ENCODE measurements at regions not wholly inside any gene's neighbourhood (a gene's known extent, or its start where the extent isn't known, plus 50 kb on each side); places are given as distances from the start of the nearest gene placed in this dataset.

DNA sequence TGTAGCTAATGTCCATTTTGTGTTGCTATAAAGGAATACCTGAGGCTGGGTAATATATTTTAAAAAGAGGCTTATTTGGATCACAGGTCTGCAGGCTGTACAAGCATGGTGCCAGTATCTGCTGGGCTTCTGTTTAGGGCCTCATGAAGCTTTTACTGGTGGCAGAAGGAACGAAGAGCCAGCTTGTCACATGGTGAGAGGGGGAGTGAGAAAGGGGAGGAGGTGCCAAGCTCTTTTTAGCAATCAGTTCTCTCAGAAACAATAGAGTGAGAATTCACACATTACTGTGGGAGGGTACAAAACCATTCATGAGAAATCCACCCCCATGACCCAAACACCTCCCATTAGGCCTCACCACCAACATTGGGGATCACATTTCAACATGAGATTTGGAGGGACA lies 340.9 kb downstream of the RASEF start:
- no peak for DNase-seq
- Histone ChIP-seq H3K27me3 (ENCODE audit: low read length) (no peaks in the 10 kb centered on the region), H2AFZ (ENCODE audit: low read length) (no peak overlapping the region), H3K4me3 (ENCODE audit: low read length) (no peak overlapping the region), H3K79me2 (ENCODE audit: low read length) (no peaks in the 10 kb centered on the region), H3K9me2 (replicated peaks; ENCODE audit: insufficient read depth, low read length) (no peaks in the 10 kb centered on the region), H3K36me3 (ENCODE audit: insufficient read depth, low read length) (no peaks in the 10 kb centered on the region), H4K20me1 (ENCODE audit: insufficient read depth, low read depth, low read length) (no peaks in the 10 kb centered on the region), H3K9me3 (ENCODE audit: low read length) (peaks cover 7% of the 10 kb centered on the region; the same call in 1 of the 2 replicates), H3K4me2 (ENCODE audit: low read depth, low read length, poor library complexity, severe bottlenecking) (no peak overlapping the region), H3K9ac (ENCODE audit: low read length) (no peak overlapping the region), H3K27ac (ENCODE audit: low read length) (no peak overlapping the region), H3K4me1 (ENCODE audit: low read length) (no peaks in the 10 kb centered on the region)

DNA sequence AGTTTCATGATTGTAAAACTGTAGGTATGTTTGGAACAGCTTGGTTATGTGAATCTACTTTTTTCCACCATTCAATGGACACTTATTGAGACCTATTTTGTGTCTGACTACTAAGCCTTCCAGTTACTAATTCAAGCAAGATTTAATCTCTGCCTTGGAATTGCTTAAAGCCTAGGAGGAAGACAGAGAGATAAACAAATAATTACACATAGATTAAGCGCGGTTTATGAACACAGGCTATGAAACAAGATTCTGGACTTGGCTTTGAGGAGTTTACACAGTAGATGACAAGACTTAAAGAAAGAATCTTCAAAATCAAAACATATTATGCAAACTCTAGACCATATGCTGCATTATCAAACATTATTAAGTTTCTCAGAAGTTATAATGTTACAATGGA lies 340.4 kb downstream of the RASEF start:
- Histone ChIP-seq H3K4me3 (ENCODE audit: low read length) (no peak overlapping the region), H3K9ac (ENCODE audit: low read length) (no peak overlapping the region), H3K79me2 (ENCODE audit: low read length) (no peaks in the 10 kb centered on the region), H3K4me2 (ENCODE audit: low read depth, low read length, poor library complexity, severe bottlenecking) (no peak overlapping the region), H3K36me3 (ENCODE audit: insufficient read depth, low read length) (no peaks in the 10 kb centered on the region), H2AFZ (ENCODE audit: low read length) (no peak overlapping the region), H3K27ac (ENCODE audit: low read length) (no peak overlapping the region), H3K9me2 (replicated peaks; ENCODE audit: insufficient read depth, low read length) (no peaks in the 10 kb centered on the region), H3K27me3 (ENCODE audit: low read length) (no peaks in the 10 kb centered on the region), H4K20me1 (ENCODE audit: insufficient read depth, low read depth, low read length) (no peaks in the 10 kb centered on the region), H3K9me3 (ENCODE audit: low read length) (peaks cover 7% of the 10 kb centered on the region; the same call in 1 of the 2 replicates), H3K4me1 (ENCODE audit: low read length) (no peaks in the 10 kb centered on the region)
- DNase-seq, result no peak

GRCh38 chr9:82726424-82727276 lies 336.3 kb downstream of the RASEF start:
- H3K9ac ChIP-seq (ENCODE audit: low read length), result no peak overlapping the region
- no peaks in the 10 kb centered on the region for H3K27me3 ChIP-seq (ENCODE audit: low read length)
- H3K79me2 ChIP-seq (ENCODE audit: low read length), result no peaks in the 10 kb centered on the region
- no peaks in the 10 kb centered on the region for H3K36me3 ChIP-seq (ENCODE audit: insufficient read depth, low read length)
- H4K20me1 ChIP-seq (ENCODE audit: insufficient read depth, low read depth, low read length), result no peaks in the 10 kb centered on the region
- no peak overlapping the region for H3K4me2 ChIP-seq (ENCODE audit: low read depth, low read length, poor library complexity, severe bottlenecking)
- H3K9me3 ChIP-seq (ENCODE audit: low read length), result 0 out of 2 replicates have a peak, but pooled peaks cover 5% of the 10 kb centered on the region
- H3K27ac ChIP-seq (ENCODE audit: low read length), result no peak overlapping the region
- H3K9me2 ChIP-seq (replicated peaks; ENCODE audit: insufficient read depth, low read length), result no peaks in the 10 kb centered on the region
- no peak overlapping the region for H3K4me3 ChIP-seq (ENCODE audit: low read length)
- no peaks in the 10 kb centered on the region for H3K4me1 ChIP-seq (ENCODE audit: low read length)
- DNase-seq, result no peak
- H2AFZ ChIP-seq (ENCODE audit: low read length), result no peak overlapping the region

DNA sequence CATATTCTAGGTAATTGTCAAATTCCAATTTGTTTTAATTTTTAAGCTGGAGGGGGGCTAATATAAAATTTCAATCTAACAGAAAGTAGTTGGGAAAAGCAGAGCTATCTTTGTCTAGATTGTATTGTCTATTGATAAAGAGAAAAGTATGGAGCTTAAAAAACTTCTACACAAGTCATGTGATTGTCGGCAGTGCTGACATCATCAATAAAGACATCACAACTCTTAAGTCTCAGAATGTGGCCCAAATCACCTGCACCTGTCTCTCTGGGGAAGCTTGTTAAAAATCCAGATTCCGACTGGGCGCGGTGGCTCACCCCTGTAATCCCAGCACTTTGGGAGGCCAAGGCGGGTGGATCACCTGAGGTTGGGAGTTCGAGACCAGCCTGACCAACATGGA lies 333.8 kb downstream of the RASEF start:
- Histone ChIP-seq H3K9ac (ENCODE audit: low read length) (no peak overlapping the region), H3K79me2 (ENCODE audit: low read length) (no peaks in the 10 kb centered on the region), H3K36me3 (ENCODE audit: insufficient read depth, low read length) (no peaks in the 10 kb centered on the region), H4K20me1 (ENCODE audit: insufficient read depth, low read depth, low read length) (no peaks in the 10 kb centered on the region), H3K27me3 (ENCODE audit: low read length) (no peaks in the 10 kb centered on the region), H3K4me3 (ENCODE audit: low read length) (no peak overlapping the region), H3K4me1 (ENCODE audit: low read length) (no peaks in the 10 kb centered on the region), H3K9me2 (replicated peaks; ENCODE audit: insufficient read depth, low read length) (no peaks in the 10 kb centered on the region), H3K27ac (ENCODE audit: low read length) (no peak overlapping the region), H3K9me3 (ENCODE audit: low read length) (peaks cover 6% of the 10 kb centered on the region; the same call in 1 of the 2 replicates), H3K4me2 (ENCODE audit: low read depth, low read length, poor library complexity, severe bottlenecking) (no peak overlapping the region), H2AFZ (ENCODE audit: low read length) (no peak overlapping the region)
- no peak for DNase-seq

DNA sequence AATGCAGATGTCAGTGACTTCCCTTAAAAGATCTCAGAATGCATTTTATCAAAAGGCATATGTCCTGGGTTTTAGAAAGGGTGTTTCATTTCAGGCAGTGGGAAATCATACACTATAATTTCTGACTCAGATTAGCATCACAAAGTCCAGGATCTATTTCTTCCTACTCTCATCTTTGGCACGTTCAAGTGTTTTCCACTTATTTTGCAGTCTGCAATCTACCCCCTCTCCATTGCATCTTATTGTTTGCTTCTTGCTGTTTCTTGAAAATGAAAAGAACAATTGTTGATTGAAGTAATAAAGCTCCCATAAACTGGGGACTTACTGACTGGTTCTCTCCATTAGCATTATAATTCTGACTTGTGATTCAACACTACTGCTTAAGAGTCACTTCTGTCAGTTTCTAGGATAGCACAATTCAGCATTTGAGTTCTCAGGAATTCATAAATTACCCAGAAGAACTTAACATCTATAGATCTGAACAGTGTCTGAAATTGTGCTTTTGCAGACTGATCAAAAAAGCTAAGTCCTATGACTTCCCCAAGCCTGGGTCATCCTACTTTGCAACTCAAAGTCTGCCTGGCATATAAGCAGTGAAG lies 332.9 kb downstream of the RASEF start:
- Histone ChIP-seq H2AFZ (ENCODE audit: low read length) (no peak overlapping the region), H3K4me1 (ENCODE audit: low read length) (no peaks in the 10 kb centered on the region), H3K36me3 (ENCODE audit: insufficient read depth, low read length) (no peaks in the 10 kb centered on the region), H3K9me3 (ENCODE audit: low read length) (peaks cover 4% of the 10 kb centered on the region; the same call in 1 of the 2 replicates), H3K4me3 (ENCODE audit: low read length) (no peak overlapping the region), H3K27me3 (ENCODE audit: low read length) (no peaks in the 10 kb centered on the region), H3K9ac (ENCODE audit: low read length) (no peak overlapping the region), H3K27ac (ENCODE audit: low read length) (no peak overlapping the region), H4K20me1 (ENCODE audit: insufficient read depth, low read depth, low read length) (no peaks in the 10 kb centered on the region), H3K4me2 (ENCODE audit: low read depth, low read length, poor library complexity, severe bottlenecking) (no peak overlapping the region), H3K79me2 (ENCODE audit: low read length) (no peaks in the 10 kb centered on the region), H3K9me2 (replicated peaks; ENCODE audit: insufficient read depth, low read length) (no peaks in the 10 kb centered on the region)
- DNase-seq, result no peak

DNA sequence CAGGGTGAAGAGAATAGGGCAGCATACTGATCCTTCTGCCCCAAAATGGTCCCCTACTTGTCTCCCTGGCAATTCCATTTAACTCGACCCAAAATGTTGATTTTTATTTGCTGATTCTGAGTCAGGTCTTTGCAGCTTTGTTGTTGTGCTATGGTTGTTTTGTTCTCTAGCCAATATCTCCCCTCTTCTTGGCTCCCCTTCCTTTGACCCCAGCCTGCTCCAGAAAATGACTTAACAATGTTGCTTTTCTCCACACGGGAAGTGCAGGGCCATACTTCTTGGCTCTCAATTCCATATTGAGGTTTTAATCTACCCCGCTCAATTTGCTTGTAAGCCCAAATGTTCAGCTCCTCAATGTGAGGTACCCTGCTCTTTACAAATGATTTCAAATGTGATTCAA lies 330.0 kb downstream of the RASEF start:
- Histone ChIP-seq H3K79me2 (ENCODE audit: low read length) (no peaks in the 10 kb centered on the region), H3K36me3 (ENCODE audit: insufficient read depth, low read length) (no peaks in the 10 kb centered on the region), H3K9me2 (replicated peaks; ENCODE audit: insufficient read depth, low read length) (no peaks in the 10 kb centered on the region), H3K4me1 (ENCODE audit: low read length) (no peaks in the 10 kb centered on the region), H3K9ac (ENCODE audit: low read length) (no peak overlapping the region), H3K27ac (ENCODE audit: low read length) (no peak overlapping the region), H4K20me1 (ENCODE audit: insufficient read depth, low read depth, low read length) (no peaks in the 10 kb centered on the region), H3K9me3 (ENCODE audit: low read length) (peaks cover 4% of the 10 kb centered on the region; the same call in 1 of the 2 replicates), H3K4me3 (ENCODE audit: low read length) (no peak overlapping the region), H3K4me2 (ENCODE audit: low read depth, low read length, poor library complexity, severe bottlenecking) (no peak overlapping the region), H3K27me3 (ENCODE audit: low read length) (no peaks in the 10 kb centered on the region), H2AFZ (ENCODE audit: low read length) (no peak overlapping the region)
- no peak for DNase-seq

GRCh38 chr9:82736126-82736525 lies 326.8 kb downstream of the RASEF start:
- H4K20me1 ChIP-seq (ENCODE audit: insufficient read depth, low read depth, low read length), result no peaks in the 10 kb centered on the region
- no peak for DNase-seq
- H3K36me3 ChIP-seq (ENCODE audit: insufficient read depth, low read length), result no peaks in the 10 kb centered on the region
- H3K27me3 ChIP-seq (ENCODE audit: low read length), result no peaks in the 10 kb centered on the region
- H3K79me2 ChIP-seq (ENCODE audit: low read length), result no peaks in the 10 kb centered on the region
- no peak overlapping the region for H3K27ac ChIP-seq (ENCODE audit: low read length)
- H3K9ac ChIP-seq (ENCODE audit: low read length), result no peak overlapping the region
- H3K4me1 ChIP-seq (ENCODE audit: low read length), result no peaks in the 10 kb centered on the region
- no peak overlapping the region for H3K4me2 ChIP-seq (ENCODE audit: low read depth, low read length, poor library complexity, severe bottlenecking)
- H2AFZ ChIP-seq (ENCODE audit: low read length), result no peak overlapping the region
- peaks cover 9% of the 10 kb centered on the region; the same call in 1 of the 2 replicates for H3K9me3 ChIP-seq (ENCODE audit: low read length)
- H3K9me2 ChIP-seq (replicated peaks; ENCODE audit: insufficient read depth, low read length), result no peaks in the 10 kb centered on the region
- no peak overlapping the region for H3K4me3 ChIP-seq (ENCODE audit: low read length)

DNA sequence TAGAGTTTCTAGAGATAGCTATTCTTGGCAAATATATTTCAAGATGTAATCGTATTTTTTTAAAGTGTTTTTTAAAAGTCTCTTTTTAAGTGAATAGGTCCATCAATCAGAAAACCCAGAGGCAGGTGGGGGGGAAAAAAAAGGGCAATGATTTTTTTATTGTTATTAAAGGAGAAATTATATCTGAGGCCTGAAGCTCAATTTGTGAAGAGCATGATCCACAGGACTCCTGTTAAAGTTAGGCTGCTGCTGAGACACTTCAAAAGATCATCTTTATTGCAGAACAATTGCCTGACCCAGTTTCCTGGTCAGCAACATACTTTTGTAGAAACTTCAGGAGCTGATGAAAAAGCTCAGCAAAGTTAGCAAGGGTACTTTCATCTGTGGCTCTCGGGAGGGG lies 326.2 kb downstream of the RASEF start:
- Histone ChIP-seq H3K4me3 (ENCODE audit: low read length) (no peak overlapping the region), H3K4me2 (ENCODE audit: low read depth, low read length, poor library complexity, severe bottlenecking) (no peak overlapping the region), H2AFZ (ENCODE audit: low read length) (no peak overlapping the region), H3K9ac (ENCODE audit: low read length) (no peak overlapping the region), H3K27me3 (ENCODE audit: low read length) (no peaks in the 10 kb centered on the region), H3K9me2 (replicated peaks; ENCODE audit: insufficient read depth, low read length) (no peaks in the 10 kb centered on the region), H3K79me2 (ENCODE audit: low read length) (no peaks in the 10 kb centered on the region), H4K20me1 (ENCODE audit: insufficient read depth, low read depth, low read length) (no peaks in the 10 kb centered on the region), H3K4me1 (ENCODE audit: low read length) (no peaks in the 10 kb centered on the region), H3K36me3 (ENCODE audit: insufficient read depth, low read length) (no peaks in the 10 kb centered on the region), H3K9me3 (ENCODE audit: low read length) (peaks cover 9% of the 10 kb centered on the region; the same call in 1 of the 2 replicates), H3K27ac (ENCODE audit: low read length) (no peak overlapping the region)
- DNase-seq, result no peak

Data from Karpas-422 (cell line).